ENCODE measurements at regions not wholly inside any gene's neighbourhood (a gene's known extent, or its start where the extent isn't known, plus 50 kb on each side); places are given as distances from the start of the nearest gene placed in this dataset.

- POLR2A ChIA-PET: no interaction called here
- no peaks in the 10 kb centered on the region for H3K4me1 Mint-ChIP-seq
- no peaks in the 10 kb centered on the region for H3K36me3 Mint-ChIP-seq
- ATAC-seq (ENCODE audit: low read depth) (no peak), DNase-seq (no peak)
- no peaks in the 10 kb centered on the region for H3K27me3 Mint-ChIP-seq
- H3K27ac Mint-ChIP-seq: no peak overlapping the region
- H3K9me3 Mint-ChIP-seq: no peaks in the 10 kb centered on the region
- H3K4me3 Mint-ChIP-seq: no peak overlapping the region
These were observed 659.4 kb downstream of the TENT5A start for GRCh38 chr6:81093051-81093450.

- H3K27me3 Mint-ChIP-seq: no peaks in the 10 kb centered on the region
- peaks cover 1% of the 10 kb centered on the region for H3K9me3 Mint-ChIP-seq
- H3K27ac Mint-ChIP-seq: no peak overlapping the region
- no peaks in the 10 kb centered on the region for H3K4me1 Mint-ChIP-seq
- POLR2A ChIA-PET: no interaction called here
- H3K4me3 Mint-ChIP-seq: no peak overlapping the region
- DNase-seq: no peak
- no peaks in the 10 kb centered on the region for H3K36me3 Mint-ChIP-seq
- no peak for ATAC-seq (ENCODE audit: low read depth)
These were observed 664.3 kb downstream of the TENT5A start for GRCh38 chr6:81088145-81088544.

- DNase-seq (no peak), ATAC-seq (ENCODE audit: low read depth) (no peak)
- H3K4me3 Mint-ChIP-seq: no peak overlapping the region
- no peaks in the 10 kb centered on the region for H3K36me3 Mint-ChIP-seq
- POLR2A ChIA-PET: no interaction called here
- H3K27ac Mint-ChIP-seq: no peak overlapping the region
- no peaks in the 10 kb centered on the region for H3K4me1 Mint-ChIP-seq
- H3K9me3 Mint-ChIP-seq: peaks cover 1% of the 10 kb centered on the region
- no peaks in the 10 kb centered on the region for H3K27me3 Mint-ChIP-seq
These were observed 665.5 kb downstream of the TENT5A start for GRCh38 chr6:81086991-81087390.

GRCh38 chr6:81085431-81085790 is 667.1 kb downstream of the TENT5A start:
- no peak overlapping the region for H3K4me3 Mint-ChIP-seq
- no peak overlapping the region for H3K27ac Mint-ChIP-seq
- H3K36me3 Mint-ChIP-seq: no peaks in the 10 kb centered on the region
- no peaks in the 10 kb centered on the region for H3K4me1 Mint-ChIP-seq
- DNase-seq (no peak), ATAC-seq (ENCODE audit: low read depth) (no peak)
- peaks cover 1% of the 10 kb centered on the region for H3K9me3 Mint-ChIP-seq
- POLR2A ChIA-PET: no interaction called here
- no peaks in the 10 kb centered on the region for H3K27me3 Mint-ChIP-seq

- Mint-ChIP-seq H3K27me3 (no peaks in the 10 kb centered on the region), H3K36me3 (no peaks in the 10 kb centered on the region), H3K4me3 (no peak overlapping the region), H3K27ac (no peak overlapping the region), H3K9me3 (peaks cover 1% of the 10 kb centered on the region), H3K4me1 (no peaks in the 10 kb centered on the region)
- POLR2A ChIA-PET: no interaction called here
- ATAC-seq (ENCODE audit: low read depth): no peak
- DNase-seq: no peak
These were observed 667.6 kb downstream of the TENT5A start for GRCh38 chr6:81084776-81085430.

- no peak overlapping the region for H3K27ac Mint-ChIP-seq
- H3K4me1 Mint-ChIP-seq: no peaks in the 10 kb centered on the region
- POLR2A ChIA-PET: no interaction called here
- DNase-seq (no peak), ATAC-seq (ENCODE audit: low read depth) (no peak)
- no peaks in the 10 kb centered on the region for H3K27me3 Mint-ChIP-seq
- no peaks in the 10 kb centered on the region for H3K36me3 Mint-ChIP-seq
- H3K4me3 Mint-ChIP-seq: no peak overlapping the region
- H3K9me3 Mint-ChIP-seq: no peaks in the 10 kb centered on the region
These were observed 676.5 kb downstream of the TENT5A start for GRCh38 chr6:81075974-81076373.

- H3K9me3 Mint-ChIP-seq: no peaks in the 10 kb centered on the region
- no peaks in the 10 kb centered on the region for H3K4me1 Mint-ChIP-seq
- no peak overlapping the region for H3K4me3 Mint-ChIP-seq
- H3K36me3 Mint-ChIP-seq: no peaks in the 10 kb centered on the region
- no peaks in the 10 kb centered on the region for H3K27me3 Mint-ChIP-seq
- ATAC-seq (ENCODE audit: low read depth): no peak
- no peak overlapping the region for H3K27ac Mint-ChIP-seq
- DNase-seq: no peak
- POLR2A ChIA-PET: no interaction called here
These were observed 679.2 kb downstream of the TENT5A start for GRCh38 chr6:81073318-81073717.

- Mint-ChIP-seq H3K4me3 (no peak overlapping the region), H3K27me3 (no peaks in the 10 kb centered on the region), H3K27ac (no peak overlapping the region), H3K36me3 (no peaks in the 10 kb centered on the region), H3K9me3 (no peaks in the 10 kb centered on the region), H3K4me1 (no peaks in the 10 kb centered on the region)
- ATAC-seq (ENCODE audit: low read depth) (no peak), DNase-seq (no peak)
- POLR2A ChIA-PET: no interaction called here
These were observed 681.4 kb downstream of the TENT5A start for GRCh38 chr6:81071121-81071520.

- POLR2A ChIA-PET: no interaction called here
- no peak for DNase-seq
- Mint-ChIP-seq H3K4me1 (no peaks in the 10 kb centered on the region), H3K27me3 (no peaks in the 10 kb centered on the region), H3K27ac (no peak overlapping the region), H3K36me3 (no peaks in the 10 kb centered on the region), H3K4me3 (no peak overlapping the region), H3K9me3 (no peaks in the 10 kb centered on the region)
- ATAC-seq (ENCODE audit: low read depth): no peak
These were observed 685.4 kb downstream of the TENT5A start for GRCh38 chr6:81067057-81067456.

- DNase-seq (no peak), ATAC-seq (ENCODE audit: low read depth) (no peak)
- H3K9me3 Mint-ChIP-seq: no peaks in the 10 kb centered on the region
- H3K27ac Mint-ChIP-seq: no peak overlapping the region
- POLR2A ChIA-PET: no interaction called here
- no peaks in the 10 kb centered on the region for H3K4me1 Mint-ChIP-seq
- no peaks in the 10 kb centered on the region for H3K36me3 Mint-ChIP-seq
- no peaks in the 10 kb centered on the region for H3K27me3 Mint-ChIP-seq
- no peak overlapping the region for H3K4me3 Mint-ChIP-seq
These were observed 688.6 kb downstream of the TENT5A start for GRCh38 chr6:81063891-81064290.

- DNase-seq (no peak), ATAC-seq (ENCODE audit: low read depth) (no peak)
- Mint-ChIP-seq H3K9me3 (peaks cover 1% of the 10 kb centered on the region), H3K27me3 (no peaks in the 10 kb centered on the region), H3K36me3 (no peaks in the 10 kb centered on the region), H3K27ac (no peak overlapping the region), H3K4me1 (no peaks in the 10 kb centered on the region), H3K4me3 (no peak overlapping the region)
- POLR2A ChIA-PET: no interaction called here
These were observed 698.4 kb downstream of the TENT5A start for GRCh38 chr6:81054036-81054435.

- Mint-ChIP-seq H3K9me3 (no peaks in the 10 kb centered on the region), H3K4me1 (no peaks in the 10 kb centered on the region), H3K27ac (no peak overlapping the region), H3K36me3 (no peaks in the 10 kb centered on the region), H3K27me3 (no peaks in the 10 kb centered on the region), H3K4me3 (no peak overlapping the region)
- ATAC-seq (ENCODE audit: low read depth): no peak
- no peak for DNase-seq
- POLR2A ChIA-PET: no interaction called here
These were observed 700.5 kb downstream of the TENT5A start for GRCh38 chr6:81051952-81052351.

GRCh38 chr6:81049425-81050042 is 702.9 kb downstream of the TENT5A start:
- POLR2A ChIA-PET: no interaction called here
- ATAC-seq (ENCODE audit: low read depth): no peak
- no peak for DNase-seq
- Mint-ChIP-seq H3K4me3 (no peak overlapping the region), H3K9me3 (no peaks in the 10 kb centered on the region), H3K4me1 (no peaks in the 10 kb centered on the region), H3K36me3 (no peaks in the 10 kb centered on the region), H3K27ac (no peak overlapping the region), H3K27me3 (no peaks in the 10 kb centered on the region)

- Mint-ChIP-seq H3K4me1 (no peaks in the 10 kb centered on the region), H3K9me3 (peaks cover 2% of the 10 kb centered on the region), H3K36me3 (no peaks in the 10 kb centered on the region), H3K27me3 (no peaks in the 10 kb centered on the region), H3K27ac (no peak overlapping the region), H3K4me3 (no peak overlapping the region)
- POLR2A ChIA-PET: no interaction called here
- ATAC-seq (ENCODE audit: low read depth): no peak
- no peak for DNase-seq
These were observed 721.1 kb downstream of the TENT5A start for GRCh38 chr6:81031416-81031815.
